ENCODE measurements at regions not wholly inside any gene's neighbourhood (a gene's known extent, or its start where the extent isn't known, plus 50 kb on each side); places are given as distances from the start of the nearest gene placed in this dataset.

- Histone ChIP-seq H3K27ac (ENCODE audit: low read depth, low read length) (no peak overlapping the region), H3K9me3 (ENCODE audit: control insufficient read depth in 1 of 2, insufficient read depth in 1 of 2, low read depth in 1 of 2, low read length in 2 of 2) (no peaks in the 10 kb centered on the region), H4K20me1 (ENCODE audit: insufficient read depth) (no peaks in the 10 kb centered on the region), H3K4me2 (ENCODE audit: low read length) (no peak overlapping the region), H3K4me3 (replicated peaks in 1 of 2; ENCODE audit: low read depth in 1 of 2, low read length in 2 of 2) (no peak overlapping the region), H3K27me3 (ENCODE audit: insufficient read depth, low read length) (no peaks in the 10 kb centered on the region), H3K4me1 (ENCODE audit: control insufficient read depth in 1 of 2, insufficient read depth in 2 of 2, low read length in 2 of 2) (peaks cover 0 to 10% of the 10 kb centered on the region in 2 experiments; a peak in 3 of 4 replicates), H3K36me3 (ENCODE audit: control insufficient read depth in 1 of 2, insufficient read depth in 2 of 2, low read length in 2 of 2) (no peaks in the 10 kb centered on the region), H2AFZ (ENCODE audit: low read depth, low read length, poor library complexity, severe bottlenecking) (no peak overlapping the region), H3K9ac (ENCODE audit: low read length) (no peak overlapping the region), H3K79me2 (ENCODE audit: insufficient read depth, low read length) (no peaks in the 10 kb centered on the region), H3K9me2 (ENCODE audit: insufficient read depth) (no peaks in the 10 kb centered on the region)
- intact Hi-C loops (cut with micrococcal nuclease): no loop called here
- DNase-seq (ENCODE audit: low read depth, low spot score) (no peak), ATAC-seq (no peak)
- POLR2A ChIA-PET: no interaction called here
- BruUV-seq (replicated peaks): no TSS peak
- CTCF ChIA-PET: no interaction called here
- TF ChIP-seq YY1 (IDR thresholded peaks at IDR 0.05; ENCODE audit: extremely low read depth, insufficient replicate concordance, low read depth, low read length) (no peak), EGR1 (IDR thresholded peaks at IDR 0.05; ENCODE audit: low read depth) (no peak), POLR2AphosphoS5 (IDR thresholded peaks at IDR 0.05; ENCODE audit: low read depth, low read length) (no peak), ELF1 (IDR thresholded peaks at IDR 0.05; ENCODE audit: borderline replicate concordance, low read depth) (no peak)
- TF ChIP-seq, protein P1, sequence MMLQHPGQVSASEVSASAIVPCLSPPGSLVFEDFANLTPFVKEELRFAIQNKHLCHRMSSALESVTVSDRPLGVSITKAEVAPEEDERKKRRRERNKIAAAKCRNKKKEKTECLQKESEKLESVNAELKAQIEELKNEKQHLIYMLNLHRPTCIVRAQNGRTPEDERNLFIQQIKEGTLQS (IDR thresholded peaks at IDR 0.05): no peak
- TF ChIP-seq, protein P2, sequence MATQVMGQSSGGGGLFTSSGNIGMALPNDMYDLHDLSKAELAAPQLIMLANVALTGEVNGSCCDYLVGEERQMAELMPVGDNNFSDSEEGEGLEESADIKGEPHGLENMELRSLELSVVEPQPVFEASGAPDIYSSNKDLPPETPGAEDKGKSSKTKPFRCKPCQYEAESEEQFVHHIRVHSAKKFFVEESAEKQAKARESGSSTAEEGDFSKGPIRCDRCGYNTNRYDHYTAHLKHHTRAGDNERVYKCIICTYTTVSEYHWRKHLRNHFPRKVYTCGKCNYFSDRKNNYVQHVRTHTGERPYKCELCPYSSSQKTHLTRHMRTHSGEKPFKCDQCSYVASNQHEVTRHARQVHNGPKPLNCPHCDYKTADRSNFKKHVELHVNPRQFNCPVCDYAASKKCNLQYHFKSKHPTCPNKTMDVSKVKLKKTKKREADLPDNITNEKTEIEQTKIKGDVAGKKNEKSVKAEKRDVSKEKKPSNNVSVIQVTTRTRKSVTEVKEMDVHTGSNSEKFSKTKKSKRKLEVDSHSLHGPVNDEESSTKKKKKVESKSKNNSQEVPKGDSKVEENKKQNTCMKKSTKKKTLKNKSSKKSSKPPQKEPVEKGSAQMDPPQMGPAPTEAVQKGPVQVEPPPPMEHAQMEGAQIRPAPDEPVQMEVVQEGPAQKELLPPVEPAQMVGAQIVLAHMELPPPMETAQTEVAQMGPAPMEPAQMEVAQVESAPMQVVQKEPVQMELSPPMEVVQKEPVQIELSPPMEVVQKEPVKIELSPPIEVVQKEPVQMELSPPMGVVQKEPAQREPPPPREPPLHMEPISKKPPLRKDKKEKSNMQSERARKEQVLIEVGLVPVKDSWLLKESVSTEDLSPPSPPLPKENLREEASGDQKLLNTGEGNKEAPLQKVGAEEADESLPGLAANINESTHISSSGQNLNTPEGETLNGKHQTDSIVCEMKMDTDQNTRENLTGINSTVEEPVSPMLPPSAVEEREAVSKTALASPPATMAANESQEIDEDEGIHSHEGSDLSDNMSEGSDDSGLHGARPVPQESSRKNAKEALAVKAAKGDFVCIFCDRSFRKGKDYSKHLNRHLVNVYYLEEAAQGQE (IDR thresholded peaks at IDR 0.05; ENCODE audit: low read depth): no peak
- RAD21 ChIA-PET (ENCODE audit: low non-redundant PET in 1 of 2, low total read pairs in 2 of 2, uncharacterized antibody in 2 of 2, unreplicated experiment in 2 of 2): no interaction called here
Measured at GRCh38 chr10:78780551-78780961, 288.2 kb upstream of the ZMIZ1 start.

Data from HCT116 (cell line).